Mucosa of rectum (tissue), 2 donors: ENCODE measurements at regions not wholly inside any gene's neighbourhood (a gene's known extent, or its start where the extent isn't known, plus 50 kb on each side); places are given as distances from the start of the nearest gene placed in this dataset.

Experiments used
- H3K27ac ChIP-seq, 2 donors: one replicate each; pipeline ENCODE4 v1.7.0; 2013; ENCODE audit warnings: inconsistent platforms in 2 of 2, low read depth in 2 of 2, low read length in 2 of 2
- H3K27me3 ChIP-seq, 2 donors: one replicate each; pipeline ENCODE4 v1.7.0; 2013; ENCODE audit warnings: low read length in 2 of 2; ENCODE audit not compliant: control insufficient read depth in 2 of 2, insufficient read depth in 2 of 2
- H3K36me3 ChIP-seq, 2 donors: one replicate each; pipeline ENCODE4 v1.7.0; 2013; ENCODE audit warnings: low read length in 2 of 2; ENCODE audit not compliant: control insufficient read depth in 2 of 2, insufficient read depth in 2 of 2
- H3K4me1 ChIP-seq, 2 donors: one replicate each; pipeline ENCODE4 v1.7.0; 2013; ENCODE audit warnings: low read length in 2 of 2, mild to moderate bottlenecking in 1 of 2; ENCODE audit not compliant: control insufficient read depth in 2 of 2, insufficient read depth in 2 of 2
- H3K4me3 ChIP-seq, 2 donors: one replicate each; pipeline ENCODE4 v1.7.0; 2013; ENCODE audit warnings: low read length in 2 of 2
- H3K9ac ChIP-seq, 2 donors: one replicate each; pipeline ENCODE4 v1.7.0; 2013; ENCODE audit warnings: low read length in 2 of 2, low read depth in 1 of 2, mild to moderate bottlenecking in 1 of 2
- H3K9me3 ChIP-seq, 2 donors: one replicate each; pipeline ENCODE4 v1.7.0; 2013; ENCODE audit warnings: low read length in 2 of 2; ENCODE audit not compliant: control insufficient read depth in 2 of 2
- donor health status: healthy.
- donor health status: Normal muscosa, but diverticular disease.

GRCh38 chr21:27047658-27048314 is 80.9 kb upstream of the ADAMTS5 start:
- Histone ChIP-seq H3K36me3 (no peaks in the 10 kb centered on the region), H3K4me3 (no peak overlapping the region), H3K4me1 (no peaks in the 10 kb centered on the region), H3K27ac (no peak overlapping the region), H3K9me3 (no peaks in the 10 kb centered on the region), H3K27me3 (no peaks in the 10 kb centered on the region), H3K9ac (no peak overlapping the region)

GRCh38 chr21:27047283-27047657 is 80.4 kb upstream of the ADAMTS5 start:
- Histone ChIP-seq H3K9me3 (no peaks in the 10 kb centered on the region), H3K27ac (no peak overlapping the region), H3K36me3 (no peaks in the 10 kb centered on the region), H3K27me3 (no peaks in the 10 kb centered on the region), H3K9ac (no peak overlapping the region), H3K4me3 (no peak overlapping the region), H3K4me1 (no peaks in the 10 kb centered on the region)

- no peaks in the 10 kb centered on the region for H3K4me1 ChIP-seq
- no peaks in the 10 kb centered on the region for H3K36me3 ChIP-seq
- H3K9me3 ChIP-seq: no peaks in the 10 kb centered on the region
- no peak overlapping the region for H3K4me3 ChIP-seq
- H3K27me3 ChIP-seq: no peaks in the 10 kb centered on the region
- no peak overlapping the region for H3K27ac ChIP-seq
- H3K9ac ChIP-seq: no peak overlapping the region
Measured at GRCh38 chr21:27045281-27045985, 78.5 kb upstream of the ADAMTS5 start.

GRCh38 chr21:27043377-27043776 is 76.5 kb upstream of the ADAMTS5 start:
- no peak overlapping the region for H3K27ac ChIP-seq
- H3K4me3 ChIP-seq: no peak overlapping the region
- no peaks in the 10 kb centered on the region for H3K27me3 ChIP-seq
- H3K9ac ChIP-seq: no peak overlapping the region
- H3K9me3 ChIP-seq: no peaks in the 10 kb centered on the region
- H3K4me1 ChIP-seq: no peaks in the 10 kb centered on the region
- no peaks in the 10 kb centered on the region for H3K36me3 ChIP-seq

GRCh38 chr21:27040738-27041469 is 74.0 kb upstream of the ADAMTS5 start:
- Histone ChIP-seq H3K36me3 (no peaks in the 10 kb centered on the region), H3K9me3 (no peaks in the 10 kb centered on the region), H3K4me1 (no peaks in the 10 kb centered on the region), H3K4me3 (no peak overlapping the region), H3K9ac (no peak overlapping the region), H3K27ac (no peak overlapping the region), H3K27me3 (no peaks in the 10 kb centered on the region)

- Histone ChIP-seq H3K4me1 (no peaks in the 10 kb centered on the region), H3K36me3 (no peaks in the 10 kb centered on the region), H3K4me3 (no peak overlapping the region), H3K9me3 (no peaks in the 10 kb centered on the region), H3K27ac (no peak overlapping the region), H3K27me3 (no peaks in the 10 kb centered on the region), H3K9ac (no peak overlapping the region)
Measured at GRCh38 chr21:27036736-27037301, 69.9 kb upstream of the ADAMTS5 start.

GRCh38 chr21:27035791-27036190 is 68.9 kb upstream of the ADAMTS5 start:
- no peak overlapping the region for H3K27ac ChIP-seq
- no peaks in the 10 kb centered on the region for H3K36me3 ChIP-seq
- H3K4me1 ChIP-seq: no peaks in the 10 kb centered on the region
- H3K9me3 ChIP-seq: no peaks in the 10 kb centered on the region
- H3K4me3 ChIP-seq: no peak overlapping the region
- H3K27me3 ChIP-seq: no peaks in the 10 kb centered on the region
- no peak overlapping the region for H3K9ac ChIP-seq

GRCh38 chr21:27034796-27035195 is 67.9 kb upstream of the ADAMTS5 start:
- no peak overlapping the region for H3K9ac ChIP-seq
- H3K36me3 ChIP-seq: no peaks in the 10 kb centered on the region
- H3K4me1 ChIP-seq: no peaks in the 10 kb centered on the region
- no peak overlapping the region for H3K4me3 ChIP-seq
- H3K27me3 ChIP-seq: no peaks in the 10 kb centered on the region
- H3K9me3 ChIP-seq: no peaks in the 10 kb centered on the region
- H3K27ac ChIP-seq: no peak overlapping the region

- Histone ChIP-seq H3K9ac (no peak overlapping the region), H3K27me3 (no peaks in the 10 kb centered on the region), H3K4me1 (no peaks in the 10 kb centered on the region), H3K27ac (no peak overlapping the region), H3K4me3 (no peak overlapping the region), H3K36me3 (no peaks in the 10 kb centered on the region), H3K9me3 (no peaks in the 10 kb centered on the region)
Measured at GRCh38 chr21:27033471-27033870, 66.6 kb upstream of the ADAMTS5 start.

GRCh38 chr21:27026501-27026900 is 59.6 kb upstream of the ADAMTS5 start:
- H3K9me3 ChIP-seq: no peaks in the 10 kb centered on the region
- no peak overlapping the region for H3K27ac ChIP-seq
- no peaks in the 10 kb centered on the region for H3K36me3 ChIP-seq
- no peak overlapping the region for H3K4me3 ChIP-seq
- no peaks in the 10 kb centered on the region for H3K27me3 ChIP-seq
- no peak overlapping the region for H3K9ac ChIP-seq
- H3K4me1 ChIP-seq: no peaks in the 10 kb centered on the region
